Activated naive CD4-positive, alpha-beta T cell treated with anti-CD3 and anti-CD28 coated beads, Interleukin-2, amount 50 U/mL, for 72 hours (primary cell): ENCODE measurements at regions not wholly inside any gene's neighbourhood (a gene's known extent, or its start where the extent isn't known, plus 50 kb on each side); places are given as distances from the start of the nearest gene placed in this dataset.
"Not testable (repeated sequence)": the region's sequence is repeated elsewhere in the genome, so short reads cannot be mapped to it uniquely, and the experiment has no call there.

Experiments used
- ATAC-seq, 2 donors: fragments of 150-1000 bp; cut with Tn5 transposase; 2 replicates each; pipeline ENCODE4 v1.10.0; 2021; ENCODE audit warnings: mild to moderate bottlenecking in 2 of 2, moderate library complexity in 2 of 2
- DNase-seq, 2 donors: peaks; one replicate each; pipeline ENCODE4 v3.0.0; 2021 to 2022; ENCODE audit warnings: low spot score in 2 of 2
- H3K27ac Mint-ChIP-seq, 2 donors: one replicate each; pipeline ENCODE4 v1.8.0; 2022; ENCODE audit warnings: mild to moderate bottlenecking in 2 of 2, mixed read lengths in 2 of 2
- H3K36me3 Mint-ChIP-seq, 2 donors: one replicate each; pipeline ENCODE4 v1.8.0; 2022; ENCODE audit warnings: mixed read lengths in 2 of 2
- H3K9me3 Mint-ChIP-seq, 2 donors: one replicate each; pipeline ENCODE4 v1.8.0; 2022; ENCODE audit warnings: mixed read lengths in 2 of 2

DNA sequence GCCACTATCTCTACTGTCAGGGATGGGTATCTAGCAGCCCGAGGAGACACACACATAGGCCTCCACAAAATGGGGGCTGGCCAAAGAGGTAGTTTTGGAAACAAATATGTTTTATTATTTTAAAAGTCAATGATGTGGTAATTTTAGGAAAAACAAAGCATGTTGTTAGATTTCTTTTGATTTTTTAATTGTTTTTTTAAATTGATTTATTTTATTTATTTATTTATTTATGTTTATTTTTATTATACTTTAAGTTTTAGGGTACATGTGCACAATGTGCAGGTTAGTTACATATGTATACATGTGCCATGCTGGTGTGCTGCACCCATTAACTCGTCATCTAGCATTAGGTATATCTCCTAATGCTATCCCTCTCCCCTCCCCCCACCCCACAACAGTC, 194.8 kb downstream of the EMP1 start:
- not testable (repeated sequence) for DNase-seq, H3K27ac Mint-ChIP-seq, H3K9me3 Mint-ChIP-seq, ATAC-seq, H3K36me3 Mint-ChIP-seq

DNA sequence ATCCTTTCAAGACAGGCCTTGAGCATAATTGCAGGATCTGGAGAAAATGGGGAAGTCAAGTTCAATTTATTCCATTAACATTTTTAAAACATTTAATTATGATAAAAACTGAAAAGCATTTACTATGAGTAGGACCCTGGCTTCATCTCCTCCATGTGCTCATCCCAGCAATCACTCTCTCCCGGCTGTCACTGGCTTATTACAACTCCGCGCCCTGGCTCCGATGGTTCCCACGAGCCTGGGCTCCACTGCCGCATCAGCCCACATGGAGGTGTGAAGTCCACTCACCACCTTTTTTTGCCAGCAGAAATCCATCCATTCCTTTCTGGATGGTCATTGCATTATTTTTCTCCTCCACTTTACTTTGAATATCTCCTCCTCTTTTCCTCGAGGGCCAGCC, 194.4 kb downstream of the EMP1 start:
- Mint-ChIP-seq H3K27ac (no peak overlapping the region), H3K9me3 (no peaks in the 10 kb centered on the region), H3K36me3 (no peaks in the 10 kb centered on the region)
- DNase-seq (no peak), ATAC-seq (no peak)

DNA sequence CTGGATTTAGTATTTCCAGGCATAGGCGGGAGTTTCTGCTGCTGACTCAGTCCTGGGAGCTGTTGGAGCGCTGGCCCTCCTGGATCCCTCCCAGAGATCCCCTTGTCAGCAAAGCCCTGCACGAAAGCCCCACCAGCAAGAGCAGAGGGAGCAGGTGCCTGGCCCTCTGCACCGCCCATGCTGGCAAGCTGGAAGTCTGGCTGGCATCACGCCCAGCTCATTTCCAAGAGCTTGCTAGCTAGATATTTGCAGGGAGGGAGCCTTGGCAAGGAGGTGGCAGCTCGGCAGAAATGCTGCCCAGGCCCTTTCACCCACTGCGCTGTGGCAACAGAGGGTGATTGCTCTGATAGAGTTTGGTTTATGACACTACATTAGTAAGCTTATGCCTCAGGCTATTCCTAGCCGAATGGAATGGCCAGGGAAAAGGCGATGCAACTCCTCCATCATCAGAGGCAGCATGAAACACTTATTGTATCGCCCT, 193.9 kb downstream of the EMP1 start:
- Mint-ChIP-seq H3K36me3 (no peaks in the 10 kb centered on the region), H3K27ac (no peak overlapping the region), H3K9me3 (no peaks in the 10 kb centered on the region)
- DNase-seq, result no peak
- no peak for ATAC-seq

DNA sequence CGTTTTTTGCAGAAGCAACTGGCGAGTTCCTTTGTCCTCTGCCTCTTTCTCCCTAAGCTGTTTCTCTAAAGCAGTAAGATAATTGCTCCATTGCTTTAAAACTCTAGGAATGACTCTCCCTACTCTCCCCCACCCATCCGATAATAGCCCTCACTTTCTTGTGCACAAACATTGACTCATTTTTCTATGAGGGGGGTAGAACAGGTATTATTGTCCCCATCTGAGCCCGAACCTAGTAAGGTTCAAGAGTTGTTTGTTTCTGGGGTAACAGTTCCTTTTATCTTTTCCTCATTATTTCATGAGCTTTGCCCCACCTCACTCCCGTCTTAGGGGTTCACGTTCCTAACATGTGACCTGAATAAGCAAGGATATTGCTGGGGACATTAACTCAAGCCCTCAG, 190.6 kb downstream of the EMP1 start:
- no peak for ATAC-seq
- no peak overlapping the region for H3K27ac Mint-ChIP-seq
- H3K36me3 Mint-ChIP-seq, result no peaks in the 10 kb centered on the region
- no peaks in the 10 kb centered on the region for H3K9me3 Mint-ChIP-seq
- DNase-seq, result no peak

DNA sequence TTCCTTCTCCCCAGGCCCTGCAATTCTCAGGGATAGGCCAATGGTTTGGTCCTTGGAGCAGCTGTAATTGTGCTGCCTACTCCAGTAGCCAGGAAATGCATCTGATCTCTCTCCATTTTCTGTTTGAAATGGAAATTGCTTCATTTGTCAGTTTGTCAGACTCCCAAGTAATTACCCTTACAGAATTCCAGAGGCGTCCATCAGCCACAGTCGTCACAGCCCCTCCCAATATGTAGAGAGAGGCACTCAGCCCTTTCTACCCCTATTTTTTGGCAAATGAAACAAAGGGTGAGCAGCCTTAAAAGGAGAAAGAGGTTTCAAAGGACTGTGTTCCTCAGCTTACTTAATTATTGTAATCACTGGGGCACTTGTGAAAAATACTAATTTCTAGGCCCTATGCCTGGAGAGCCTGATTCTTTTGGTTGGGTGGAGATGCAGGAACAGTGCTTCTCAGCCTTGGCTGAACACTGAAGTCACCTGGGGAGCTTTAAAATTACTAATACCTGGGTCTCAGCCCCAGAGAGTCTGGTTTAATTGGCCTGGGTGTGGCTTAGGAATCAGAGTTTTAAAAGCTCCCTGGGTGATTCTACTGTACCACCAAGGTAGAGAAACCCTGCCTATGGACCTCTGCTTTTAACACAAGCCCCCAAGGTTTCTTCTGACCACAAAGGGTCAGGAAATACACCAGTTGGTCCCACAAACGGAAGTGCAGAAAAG, 190.0 kb downstream of the EMP1 start:
- H3K9me3 Mint-ChIP-seq, result no peaks in the 10 kb centered on the region
- H3K36me3 Mint-ChIP-seq, result no peaks in the 10 kb centered on the region
- DNase-seq, result no peak
- H3K27ac Mint-ChIP-seq, result no peak overlapping the region
- no peak for ATAC-seq

DNA sequence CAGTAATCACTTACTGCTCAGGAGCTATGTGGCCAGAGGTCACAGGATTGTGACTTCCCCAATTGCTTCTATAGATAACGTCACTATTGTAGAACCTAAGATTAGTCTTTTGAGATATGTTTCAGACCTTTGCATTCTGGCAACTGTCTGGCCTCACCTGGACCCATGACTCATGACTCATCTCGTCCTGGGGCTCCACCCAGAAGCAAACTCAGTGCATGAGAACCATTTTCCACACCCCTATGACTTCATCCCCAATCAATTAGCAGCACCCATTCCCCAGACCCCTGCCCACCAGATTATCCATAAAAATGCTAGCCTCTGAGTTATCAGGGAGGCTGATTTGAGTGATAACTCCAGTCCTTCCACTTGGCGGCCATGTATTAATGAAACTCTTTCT, 186.9 kb downstream of the EMP1 start:
- Mint-ChIP-seq H3K9me3 (no peaks in the 10 kb centered on the region), H3K27ac (no peak overlapping the region), H3K36me3 (no peaks in the 10 kb centered on the region)
- ATAC-seq (no peak), DNase-seq (no peak)

DNA sequence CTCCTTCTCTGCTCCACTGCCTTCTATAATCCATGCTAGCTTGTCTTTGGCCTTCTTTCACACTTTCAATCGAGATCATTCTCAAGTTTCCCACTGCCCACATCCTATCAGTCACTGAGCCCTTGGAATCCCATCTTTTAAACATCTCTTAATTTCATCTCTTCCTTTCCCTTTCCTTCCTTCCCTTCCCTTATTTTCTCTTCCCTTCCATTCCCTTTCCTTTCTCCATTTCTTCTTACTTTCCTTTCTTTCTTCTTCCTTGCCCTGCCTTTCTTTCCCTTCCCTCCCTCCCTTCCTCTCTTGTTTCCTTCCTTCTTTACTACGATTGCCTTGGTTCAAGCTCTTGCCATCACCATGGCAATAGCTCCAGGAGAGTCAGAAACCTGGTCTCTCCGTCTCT, 183.8 kb downstream of the EMP1 start:
- no peak overlapping the region for H3K27ac Mint-ChIP-seq
- ATAC-seq (no peak), DNase-seq (no peak)
- H3K9me3 Mint-ChIP-seq, result peaks cover 0 to 3% of the 10 kb centered on the region in 2 donors
- no peaks in the 10 kb centered on the region for H3K36me3 Mint-ChIP-seq

DNA sequence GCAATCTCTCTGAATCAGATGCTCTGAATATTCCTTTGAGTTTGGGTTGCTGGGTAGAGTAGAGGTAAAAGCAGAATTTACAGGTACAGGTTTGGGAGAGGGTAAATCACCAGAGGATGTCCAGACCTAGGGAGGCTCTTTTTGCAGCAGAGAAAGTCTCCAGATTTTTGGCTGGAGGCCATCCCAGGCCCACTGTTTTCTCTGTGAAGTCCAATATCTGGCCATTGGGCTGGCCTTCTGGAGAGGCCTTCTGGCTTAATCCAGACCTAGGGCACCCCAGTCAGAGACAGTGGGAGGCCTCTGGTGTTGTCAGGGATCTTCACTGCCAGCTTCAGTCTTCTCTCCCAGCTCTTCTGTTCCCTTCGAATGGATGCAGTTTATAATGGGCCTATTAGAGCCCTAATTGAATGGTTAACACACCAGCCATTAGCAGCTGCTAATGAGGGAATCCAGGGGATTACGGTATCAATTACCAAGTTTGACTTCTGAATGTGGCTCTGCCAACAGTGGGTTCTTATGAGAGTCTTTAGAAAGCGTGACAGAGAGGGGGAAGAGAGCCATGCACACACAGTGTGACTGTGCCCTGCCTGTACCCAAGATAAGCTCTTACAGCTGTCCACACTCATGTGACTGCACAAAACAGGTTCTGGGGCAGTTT, 183.1 kb downstream of the EMP1 start:
- ATAC-seq, result no peak
- no peaks in the 10 kb centered on the region for H3K36me3 Mint-ChIP-seq
- H3K9me3 Mint-ChIP-seq, result peaks cover 0 to 3% of the 10 kb centered on the region in 2 donors
- DNase-seq, result no peak
- H3K27ac Mint-ChIP-seq, result no peak overlapping the region

DNA sequence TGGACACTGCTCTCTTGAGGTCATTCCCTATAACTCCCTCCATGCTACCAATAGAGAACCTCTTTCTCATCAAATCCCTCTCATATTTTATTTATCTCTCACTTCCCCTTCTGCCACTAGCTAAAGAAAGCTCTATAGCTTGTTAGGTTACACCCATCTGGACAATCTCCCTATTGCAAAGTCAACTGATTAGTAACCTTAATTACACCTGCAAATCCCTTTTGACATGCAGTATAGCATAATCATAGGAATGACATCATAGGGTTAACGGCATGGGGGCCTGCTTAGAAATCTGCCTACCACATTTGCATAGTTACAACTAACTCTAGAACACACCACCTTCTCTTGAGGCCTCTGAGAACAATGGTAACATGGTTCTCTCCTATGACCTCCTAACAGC, 181.2 kb downstream of the EMP1 start:
- no peak for DNase-seq
- ATAC-seq, result no peak
- Mint-ChIP-seq H3K9me3 (peaks cover 0 to 3% of the 10 kb centered on the region in 2 donors), H3K27ac (no peak overlapping the region), H3K36me3 (no peaks in the 10 kb centered on the region)

DNA sequence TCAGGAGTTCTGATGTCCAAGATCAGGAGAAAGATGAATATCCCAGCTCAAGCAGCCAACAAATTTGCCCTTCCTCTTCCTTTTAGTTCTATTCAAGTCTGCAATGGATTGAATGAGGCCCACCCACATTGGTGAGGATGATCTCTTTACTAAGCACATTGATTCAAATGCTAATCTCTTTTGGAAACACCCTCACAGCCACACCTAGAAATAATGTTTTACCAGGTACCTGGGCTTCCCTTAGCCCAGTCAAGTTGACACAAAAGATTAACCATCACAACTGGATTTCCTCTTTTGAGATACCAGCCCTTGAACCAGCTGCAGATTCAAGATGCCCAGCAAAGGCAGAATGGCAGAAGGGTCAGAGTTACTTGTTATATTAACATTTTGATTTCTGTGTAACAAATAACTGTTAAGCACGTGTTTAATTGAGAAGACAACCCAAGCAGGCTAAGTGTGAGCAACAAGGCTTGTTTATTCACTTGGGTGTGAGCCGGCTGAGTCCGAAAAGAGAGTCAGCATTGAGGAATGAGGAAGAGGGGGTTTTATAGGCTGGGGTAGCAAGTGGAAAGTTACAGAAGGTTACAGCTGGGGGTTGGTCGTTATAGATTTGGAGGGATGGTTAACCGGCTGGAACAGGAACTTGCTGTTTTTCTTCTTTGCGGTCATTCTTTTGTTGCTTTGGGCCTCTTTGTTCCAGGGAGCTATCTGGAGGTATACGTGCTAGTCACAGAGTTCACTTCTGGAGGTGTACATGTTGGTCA, 180.3 kb downstream of the EMP1 start:
- Mint-ChIP-seq H3K36me3 (no peaks in the 10 kb centered on the region), H3K9me3 (peaks cover 0 to 3% of the 10 kb centered on the region in 2 donors), H3K27ac (no peak overlapping the region)
- no peak for ATAC-seq
- DNase-seq, result no peak

DNA sequence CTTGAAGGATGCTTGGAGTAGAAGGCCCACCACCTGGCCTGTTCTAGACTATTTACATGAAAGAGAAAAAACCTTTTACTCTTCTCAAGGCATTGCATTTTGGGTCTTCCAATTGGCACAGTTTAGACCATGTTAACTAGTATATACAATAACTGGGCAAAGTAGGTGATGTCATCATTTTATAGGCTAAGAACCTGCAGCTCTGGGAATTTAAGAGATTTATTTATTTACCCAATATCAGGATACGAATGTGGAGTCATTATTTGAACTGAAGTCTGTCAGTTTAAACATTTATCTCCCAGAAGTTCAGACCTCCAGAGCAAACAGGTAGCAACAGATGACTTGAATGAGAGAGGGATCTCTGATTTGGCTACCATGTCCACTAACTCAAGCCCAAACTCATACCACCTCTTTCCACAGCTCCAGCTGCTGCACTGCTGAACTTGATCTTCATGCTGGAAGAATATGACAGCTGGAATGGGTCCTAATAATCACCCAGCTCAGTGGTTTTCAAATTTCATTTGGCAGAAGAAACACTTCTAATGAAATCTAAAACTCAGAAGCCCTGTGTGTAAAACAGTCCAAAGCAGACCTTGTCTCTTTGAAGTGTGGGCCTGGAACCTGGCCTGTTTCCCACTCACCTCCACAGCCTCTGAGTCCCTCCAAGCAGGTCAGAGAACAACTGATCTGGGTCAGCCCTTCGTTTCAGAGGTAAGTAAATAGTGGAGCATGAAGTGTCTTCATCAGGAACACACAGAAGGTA, 179.2 kb downstream of the EMP1 start:
- H3K27ac Mint-ChIP-seq, result no peak overlapping the region
- DNase-seq (no peak), ATAC-seq (no peak)
- H3K9me3 Mint-ChIP-seq, result peaks cover 0 to 3% of the 10 kb centered on the region in 2 donors
- H3K36me3 Mint-ChIP-seq, result no peaks in the 10 kb centered on the region

DNA sequence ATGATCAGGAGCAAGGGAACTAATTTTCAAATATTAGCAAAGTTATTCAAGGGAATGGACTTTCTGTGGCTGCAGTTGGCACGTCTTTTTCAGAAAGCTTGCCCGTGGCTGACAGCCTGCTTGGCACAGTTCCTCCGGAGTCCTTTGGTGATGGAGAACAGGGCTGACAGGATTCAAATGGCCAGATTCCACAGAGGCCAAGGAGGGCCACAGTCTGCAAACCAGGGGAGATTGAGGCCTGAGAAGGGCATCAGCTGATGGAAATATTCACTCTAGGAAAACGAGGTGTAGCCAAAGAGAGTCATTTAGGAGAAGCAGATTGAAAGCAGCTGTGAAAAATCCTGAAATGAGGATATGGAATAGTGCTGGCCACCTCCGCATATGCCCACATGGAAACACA, 178.3 kb downstream of the EMP1 start:
- no peaks in the 10 kb centered on the region for H3K36me3 Mint-ChIP-seq

DNA sequence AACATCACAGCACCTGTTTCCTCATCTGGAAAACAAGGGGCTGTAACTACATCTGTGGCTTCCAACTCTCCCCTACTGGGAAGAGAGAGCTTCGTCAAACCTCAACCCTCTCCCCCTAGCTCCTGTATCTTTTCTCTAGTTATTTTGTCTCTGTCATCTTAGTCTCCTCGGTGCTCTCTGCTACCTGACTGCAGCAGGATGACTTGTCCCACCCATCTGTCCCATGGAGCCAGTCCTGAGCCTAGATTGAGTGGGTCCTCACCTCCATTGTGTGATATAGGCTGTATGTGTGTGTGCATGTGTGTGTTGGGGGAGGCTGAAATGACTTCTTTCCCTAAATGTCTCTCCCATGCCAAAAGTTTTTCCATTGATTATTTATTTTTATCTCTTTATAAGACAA, 177.3 kb downstream of the EMP1 start:
- ATAC-seq, result no peak
- H3K9me3 Mint-ChIP-seq, result peaks cover 0 to 3% of the 10 kb centered on the region in 2 donors
- no peaks in the 10 kb centered on the region for H3K36me3 Mint-ChIP-seq
- no peak overlapping the region for H3K27ac Mint-ChIP-seq
- no peak for DNase-seq

More for the DNA sequence above, 178.3 kb downstream of the EMP1 start:
- Mint-ChIP-seq H3K9me3 (peaks cover 0 to 3% of the 10 kb centered on the region in 2 donors), H3K27ac (no peak overlapping the region)
- DNase-seq, result no peak
- no peak for ATAC-seq

DNA sequence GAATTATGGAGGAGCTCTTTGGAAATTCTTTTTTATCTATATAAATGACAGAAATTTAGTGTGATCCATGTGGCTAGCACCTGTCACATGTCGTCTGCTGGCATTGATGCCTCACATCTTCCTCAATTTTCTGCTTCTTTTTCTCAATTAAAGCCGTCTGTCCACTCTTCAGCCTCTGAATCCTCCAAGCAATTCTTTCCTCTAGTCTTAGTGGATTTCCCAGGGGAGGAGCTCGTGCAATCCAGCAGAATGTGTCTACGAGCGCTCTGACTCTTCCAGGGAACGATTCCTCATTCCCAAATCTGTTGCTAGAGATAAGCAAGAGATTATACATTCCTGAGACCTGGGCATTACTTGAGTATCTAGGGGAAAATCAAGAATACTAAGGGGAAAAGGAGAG, 176.6 kb downstream of the EMP1 start:
- peaks cover 0 to 3% of the 10 kb centered on the region in 2 donors for H3K9me3 Mint-ChIP-seq
- ATAC-seq (no peak), DNase-seq (no peak)
- no peaks in the 10 kb centered on the region for H3K36me3 Mint-ChIP-seq
- no peak overlapping the region for H3K27ac Mint-ChIP-seq

DNA sequence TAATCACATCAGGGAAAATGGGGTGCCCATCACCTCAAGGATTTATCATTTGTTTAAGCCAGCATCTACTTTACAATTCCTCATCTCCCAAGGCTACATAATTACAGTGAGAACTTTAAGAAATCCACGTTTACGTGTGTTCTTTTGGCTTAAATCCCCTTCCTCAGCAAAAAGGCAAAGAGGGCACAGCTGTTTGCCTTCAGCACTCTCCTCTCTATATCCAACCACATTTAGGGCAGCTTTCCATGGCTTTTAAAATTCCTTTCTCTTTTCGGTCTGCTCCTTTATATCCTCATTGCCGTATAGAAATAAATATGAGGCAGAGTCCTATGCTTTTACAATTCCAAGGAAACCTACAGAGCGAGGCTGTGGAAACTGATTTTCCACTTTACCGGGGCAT, 175.9 kb downstream of the EMP1 start:
- DNase-seq (no peak), ATAC-seq (no peak)
- peaks cover 0 to 3% of the 10 kb centered on the region in 2 donors for H3K9me3 Mint-ChIP-seq
- H3K27ac Mint-ChIP-seq, result no peak overlapping the region
- no peaks in the 10 kb centered on the region for H3K36me3 Mint-ChIP-seq

DNA sequence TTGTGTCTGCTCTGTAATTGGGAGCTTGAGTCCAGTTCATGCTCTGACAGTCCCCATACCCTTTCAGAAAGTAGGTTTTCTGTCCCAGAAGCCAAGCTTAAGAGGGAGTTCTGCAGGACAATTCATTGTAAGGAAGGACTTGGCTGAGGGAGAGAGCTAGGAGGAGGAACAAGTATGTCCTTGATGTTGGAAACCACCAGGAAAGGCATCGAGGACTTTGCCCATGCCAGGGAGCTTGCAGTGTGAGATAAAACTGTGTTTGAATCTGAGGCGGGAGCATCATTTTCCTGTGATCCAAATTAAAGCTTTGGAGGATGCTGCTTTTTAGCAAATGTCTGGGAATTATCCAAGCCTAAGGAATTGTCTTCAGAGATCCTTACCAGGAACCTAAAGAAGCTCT, 175.3 kb downstream of the EMP1 start:
- H3K9me3 Mint-ChIP-seq, result peaks cover 0 to under 1% of the 10 kb centered on the region in 2 donors
- no peak for DNase-seq
- no peaks in the 10 kb centered on the region for H3K36me3 Mint-ChIP-seq
- ATAC-seq, result no peak
- H3K27ac Mint-ChIP-seq, result no peak overlapping the region

DNA sequence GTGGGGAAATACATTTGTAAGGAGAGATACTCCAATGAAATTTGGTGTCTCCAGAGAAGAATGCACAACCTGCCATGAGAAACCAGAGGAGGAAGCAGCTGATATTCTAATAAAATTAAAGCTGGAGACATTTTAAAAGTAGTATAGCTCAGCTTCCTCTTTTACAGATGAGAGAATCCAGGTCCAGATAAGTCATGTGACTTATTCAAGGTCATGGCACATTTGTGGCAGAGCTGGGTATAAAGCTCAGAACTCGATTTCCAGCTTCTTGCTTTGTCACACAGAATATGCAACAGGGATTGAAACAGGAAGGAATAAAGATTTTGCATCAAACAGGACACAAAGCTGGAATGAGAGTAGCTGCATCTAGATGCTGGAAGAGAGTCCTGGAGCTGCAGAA, 174.8 kb downstream of the EMP1 start:
- no peak overlapping the region for H3K27ac Mint-ChIP-seq
- H3K9me3 Mint-ChIP-seq, result no peaks in the 10 kb centered on the region
- no peak for DNase-seq
- no peaks in the 10 kb centered on the region for H3K36me3 Mint-ChIP-seq
- ATAC-seq, result no peak
